Activated CD4-positive, alpha-beta T cell treated with anti-CD3 and anti-CD28 coated beads, Interleukin-2, amount 10 ng/mL, durations not matched to agents 24 days and 14 days (primary cell): ENCODE measurements at regions not wholly inside any gene's neighbourhood (a gene's known extent, or its start where the extent isn't known, plus 50 kb on each side); places are given as distances from the start of the nearest gene placed in this dataset.

Experiments used
- DNase-seq: peaks from one replicate; pipeline ENCODE4 v3.0.0; 2022
- H3K27ac Mint-ChIP-seq: one replicate; pipeline ENCODE4 v1.8.0; 2022; ENCODE audit warnings: mild to moderate bottlenecking, mixed read lengths
- H3K27me3 Mint-ChIP-seq: one replicate; pipeline ENCODE4 v1.8.0; 2022; ENCODE audit warnings: mixed read lengths
- H3K36me3 Mint-ChIP-seq: one replicate; pipeline ENCODE4 v1.8.0; 2022; ENCODE audit warnings: low read depth, mild to moderate bottlenecking, mixed read lengths
- H3K4me1 Mint-ChIP-seq: one replicate; pipeline ENCODE4 v1.8.0; 2021; ENCODE audit warnings: mixed read lengths
- H3K4me3 Mint-ChIP-seq: one replicate; pipeline ENCODE4 v1.8.0; 2022; ENCODE audit warnings: mild to moderate bottlenecking, moderate library complexity, mixed read lengths
- H3K9me3 Mint-ChIP-seq: one replicate; pipeline ENCODE4 v1.8.0; 2021; ENCODE audit warnings: mixed read lengths
- intact Hi-C: fragments of 100-400 bp; cut with micrococcal nuclease; formaldehyde crosslinking; loops from one replicate; pipeline ENCODE4 v1.15.1; 2023

DNA sequence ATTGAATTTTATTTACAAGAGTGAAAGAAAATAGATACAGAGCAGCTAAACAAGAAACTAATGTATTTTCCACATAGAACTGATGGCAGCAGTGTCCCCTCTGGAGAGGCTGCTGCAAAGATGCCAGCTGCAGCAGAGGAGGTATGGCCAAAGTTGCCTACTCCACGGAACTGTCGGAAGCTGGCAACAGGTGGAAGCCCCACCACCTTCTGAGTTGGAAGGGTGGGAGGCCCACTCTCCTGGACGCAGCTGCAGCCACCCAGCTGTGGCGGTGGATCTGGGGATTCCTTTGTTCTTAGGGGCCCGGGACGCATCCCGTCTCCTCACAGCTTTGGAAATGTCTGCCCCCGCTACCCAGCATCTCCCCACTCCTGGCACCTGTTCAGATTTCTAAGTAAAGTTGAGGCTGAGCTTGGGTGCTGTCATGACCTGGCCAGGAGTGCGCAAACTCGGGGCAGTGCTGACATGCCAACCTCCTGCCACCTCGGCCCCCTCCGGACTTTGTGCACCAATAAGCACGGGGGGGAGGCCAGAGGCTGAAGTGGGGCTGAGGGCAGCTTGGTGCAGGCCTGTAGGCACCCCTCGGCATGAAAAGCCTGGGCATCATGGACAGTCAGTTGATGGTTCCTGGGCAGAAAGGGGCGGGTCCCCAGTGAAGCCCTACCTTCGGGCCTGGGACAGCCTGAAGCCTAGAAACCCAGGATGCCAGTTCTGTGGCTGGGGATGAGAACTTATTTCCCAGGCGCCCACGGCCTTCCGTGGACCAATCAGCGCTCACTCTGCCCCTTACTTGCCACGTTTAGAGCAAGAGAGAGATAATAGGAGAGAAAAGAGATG lies 1071.4 kb downstream of the JRKL start:
- Mint-ChIP-seq H3K27ac (no peak overlapping the region), H3K4me3 (no peak overlapping the region), H3K4me1 (no peaks in the 10 kb centered on the region), H3K9me3 (peaks cover 11% of the 10 kb centered on the region), H3K27me3 (no peaks in the 10 kb centered on the region), H3K36me3 (no peaks in the 10 kb centered on the region)
- intact Hi-C loops: no loop called here
- no peak for DNase-seq

DNA sequence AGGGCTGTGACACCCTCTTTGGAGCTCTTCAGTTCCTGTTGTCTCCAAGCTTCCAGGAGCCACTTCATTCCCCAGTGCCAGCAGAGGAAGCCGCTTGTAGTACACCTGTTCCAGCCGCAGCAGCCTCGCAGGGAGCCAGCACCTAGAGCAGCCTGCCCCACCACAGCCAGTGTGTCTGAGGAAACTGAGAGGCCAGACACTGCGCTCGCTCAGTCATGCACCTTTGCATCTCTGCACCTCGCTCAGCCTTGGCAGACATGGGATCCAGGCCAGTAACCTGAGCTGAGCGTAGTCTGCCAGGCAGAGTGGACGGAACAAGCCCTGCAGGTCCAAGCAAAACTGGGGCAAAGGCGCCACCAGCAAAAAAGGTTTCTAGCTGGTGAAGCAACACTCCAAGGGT lies 1072.1 kb downstream of the JRKL start:
- no peak for DNase-seq
- no peak overlapping the region for H3K4me3 Mint-ChIP-seq
- H3K36me3 Mint-ChIP-seq: no peaks in the 10 kb centered on the region
- H3K4me1 Mint-ChIP-seq: no peaks in the 10 kb centered on the region
- intact Hi-C loops: no loop called here
- no peaks in the 10 kb centered on the region for H3K27me3 Mint-ChIP-seq
- H3K9me3 Mint-ChIP-seq: peaks cover 11% of the 10 kb centered on the region
- no peak overlapping the region for H3K27ac Mint-ChIP-seq

DNA sequence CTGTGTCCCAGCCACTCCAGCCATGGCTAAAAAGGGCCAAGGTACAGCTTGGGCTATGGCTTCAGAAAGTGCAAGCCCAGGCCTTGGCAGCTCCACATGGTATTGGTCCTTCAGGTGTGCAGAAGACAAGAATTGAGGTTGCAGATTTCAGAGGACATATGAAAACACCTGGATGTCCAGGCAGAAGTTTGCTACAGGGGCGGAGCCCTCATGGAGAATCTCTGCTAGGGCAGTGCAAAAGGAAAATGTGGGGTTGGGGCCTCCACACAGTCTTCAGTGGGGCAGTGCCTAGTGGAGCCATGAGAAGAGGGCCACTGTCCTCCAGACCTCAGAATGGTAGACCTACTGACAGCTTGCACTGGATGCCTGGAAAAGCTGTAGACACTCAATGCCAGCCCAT lies 1074.1 kb downstream of the JRKL start:
- H3K27ac Mint-ChIP-seq: no peak overlapping the region
- H3K27me3 Mint-ChIP-seq: no peaks in the 10 kb centered on the region

DNA sequence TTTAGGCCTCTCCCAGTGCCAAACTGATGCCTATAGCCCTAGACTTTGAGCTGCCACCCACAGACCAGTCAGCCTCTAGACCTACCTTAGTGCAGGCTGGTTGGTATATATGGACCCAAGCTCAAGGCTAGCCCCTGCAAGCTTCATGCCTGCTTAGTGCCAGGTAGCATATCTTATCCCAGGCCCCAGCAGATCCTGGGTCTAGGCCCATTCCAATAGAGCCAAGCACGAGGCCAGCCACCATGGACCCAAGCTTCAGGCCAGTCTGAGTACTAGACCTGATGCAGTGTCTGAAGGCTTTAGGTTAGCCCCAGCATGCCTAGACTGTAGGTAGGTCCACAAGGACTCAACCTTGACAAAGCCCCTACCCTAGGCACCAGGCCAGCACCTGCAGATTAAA lies 1081.7 kb downstream of the JRKL start:
- no peaks in the 10 kb centered on the region for H3K36me3 Mint-ChIP-seq
- no peak for DNase-seq
- H3K27ac Mint-ChIP-seq: no peak overlapping the region
- intact Hi-C loops: no loop called here
- no peak overlapping the region for H3K4me3 Mint-ChIP-seq
- no peaks in the 10 kb centered on the region for H3K27me3 Mint-ChIP-seq
- no peaks in the 10 kb centered on the region for H3K4me1 Mint-ChIP-seq
- H3K9me3 Mint-ChIP-seq: peaks cover 12% of the 10 kb centered on the region

More for the DNA sequence above, 1074.1 kb downstream of the JRKL start:
- Mint-ChIP-seq H3K4me3 (no peak overlapping the region), H3K9me3 (peaks cover 18% of the 10 kb centered on the region), H3K4me1 (no peaks in the 10 kb centered on the region), H3K36me3 (no peaks in the 10 kb centered on the region)
- intact Hi-C loops: no loop called here
- no peak for DNase-seq

DNA sequence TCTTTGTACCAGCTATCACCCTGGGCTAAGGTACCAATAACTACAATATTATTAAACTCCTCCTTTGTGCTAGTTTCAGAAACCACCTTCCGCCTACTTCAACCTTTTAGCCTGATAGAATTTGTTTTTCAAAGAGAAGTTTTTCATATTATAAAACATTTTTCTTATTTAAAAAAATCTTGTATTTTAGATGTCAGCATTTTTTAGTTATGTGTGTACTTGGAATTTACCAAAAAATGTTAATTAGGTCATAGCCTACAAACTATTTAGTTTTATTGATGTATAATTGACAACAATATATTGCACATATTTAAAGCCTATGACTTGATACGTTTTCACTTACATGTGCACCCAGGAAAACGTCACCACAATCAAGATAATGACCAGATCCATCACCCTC lies 1097.6 kb downstream of the JRKL start:
- H3K27me3 Mint-ChIP-seq: no peaks in the 10 kb centered on the region
- no peaks in the 10 kb centered on the region for H3K9me3 Mint-ChIP-seq
- H3K4me1 Mint-ChIP-seq: no peaks in the 10 kb centered on the region
- intact Hi-C loops: no loop called here
- no peaks in the 10 kb centered on the region for H3K36me3 Mint-ChIP-seq
- no peak for DNase-seq
- H3K4me3 Mint-ChIP-seq: no peak overlapping the region
- no peak overlapping the region for H3K27ac Mint-ChIP-seq

DNA sequence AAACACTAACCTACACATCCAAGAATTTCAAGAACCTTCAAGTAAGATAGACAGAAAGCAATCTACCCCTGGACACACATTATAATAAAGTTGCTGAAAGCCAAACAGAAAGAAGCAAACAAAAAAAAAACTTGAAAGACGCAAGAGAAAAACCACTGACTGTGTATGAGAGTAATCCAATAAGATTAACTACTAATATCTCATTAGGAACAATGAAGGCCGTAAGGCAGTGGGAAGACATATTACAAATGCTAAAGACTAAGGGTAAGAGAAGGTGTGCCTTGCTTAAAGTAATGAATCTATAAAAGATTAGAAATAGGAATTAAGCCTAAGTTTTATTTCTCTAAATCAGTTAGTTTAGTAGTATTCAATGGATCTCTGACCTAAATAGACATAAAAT lies 1109.1 kb downstream of the JRKL start:
- no peak for DNase-seq
- no peaks in the 10 kb centered on the region for H3K9me3 Mint-ChIP-seq
- no peak overlapping the region for H3K27ac Mint-ChIP-seq
- intact Hi-C loops: no loop called here
- H3K4me1 Mint-ChIP-seq: no peaks in the 10 kb centered on the region
- H3K4me3 Mint-ChIP-seq: no peak overlapping the region
- H3K36me3 Mint-ChIP-seq: no peaks in the 10 kb centered on the region
- H3K27me3 Mint-ChIP-seq: no peaks in the 10 kb centered on the region

DNA sequence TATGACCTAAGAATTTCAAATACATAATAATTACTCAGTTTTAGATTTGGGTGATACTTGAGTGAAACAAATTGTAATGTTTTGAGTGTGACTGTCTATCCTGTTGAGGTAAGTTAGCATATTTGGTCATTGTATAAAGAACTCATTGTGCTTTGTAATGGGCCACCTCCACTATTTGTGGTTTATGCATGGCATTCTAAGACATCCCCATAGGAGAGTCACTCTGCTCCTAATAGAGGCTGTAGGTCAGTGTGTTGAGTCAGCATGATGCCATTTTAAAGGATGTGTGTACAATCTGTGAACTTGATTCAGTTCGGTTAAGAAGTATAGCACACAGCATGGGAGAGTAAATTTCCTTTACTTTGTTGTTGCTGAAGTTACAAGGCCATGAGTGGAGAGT lies 1112.4 kb downstream of the JRKL start:
- intact Hi-C loops: no loop called here
- DNase-seq: no peak
- Mint-ChIP-seq H3K4me1 (no peaks in the 10 kb centered on the region), H3K36me3 (no peaks in the 10 kb centered on the region), H3K27ac (no peak overlapping the region), H3K4me3 (no peak overlapping the region), H3K27me3 (no peaks in the 10 kb centered on the region), H3K9me3 (no peaks in the 10 kb centered on the region)

DNA sequence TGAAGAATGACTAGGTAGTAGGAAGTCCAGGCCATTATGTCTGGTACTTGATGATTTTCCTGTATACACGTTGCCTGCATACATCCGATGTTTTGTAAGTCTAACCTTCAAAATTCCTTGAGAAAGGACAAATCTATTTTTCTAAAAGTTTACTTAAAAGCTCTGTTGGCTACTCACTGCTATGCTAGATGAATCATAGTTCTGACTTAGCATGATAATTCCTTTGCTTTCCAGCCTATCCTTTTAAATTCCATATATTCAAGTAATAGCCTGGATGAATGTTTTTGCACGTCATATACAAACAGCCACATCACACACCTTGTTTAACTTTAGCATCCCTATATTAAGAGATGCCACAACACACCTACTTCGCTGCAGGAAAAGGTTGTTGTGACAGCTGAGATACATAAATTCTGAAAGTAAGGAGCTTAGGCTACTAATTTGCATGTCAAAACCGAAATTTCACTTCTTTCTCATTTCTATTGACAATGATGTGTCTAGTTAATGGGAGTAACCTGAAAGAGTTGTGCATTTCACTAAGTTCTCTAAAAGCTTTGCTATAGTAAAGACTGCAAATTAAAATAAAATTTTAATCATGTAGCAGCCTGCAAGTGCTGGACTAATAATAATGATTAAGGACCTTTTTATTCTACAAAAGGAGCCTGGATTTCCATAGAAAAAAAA lies 1116.4 kb downstream of the JRKL start:
- H3K36me3 Mint-ChIP-seq: no peaks in the 10 kb centered on the region
- no peaks in the 10 kb centered on the region for H3K9me3 Mint-ChIP-seq
- intact Hi-C loops: no loop called here
- no peak overlapping the region for H3K4me3 Mint-ChIP-seq
- no peak for DNase-seq
- no peaks in the 10 kb centered on the region for H3K27me3 Mint-ChIP-seq
- no peaks in the 10 kb centered on the region for H3K4me1 Mint-ChIP-seq
- H3K27ac Mint-ChIP-seq: no peak overlapping the region

DNA sequence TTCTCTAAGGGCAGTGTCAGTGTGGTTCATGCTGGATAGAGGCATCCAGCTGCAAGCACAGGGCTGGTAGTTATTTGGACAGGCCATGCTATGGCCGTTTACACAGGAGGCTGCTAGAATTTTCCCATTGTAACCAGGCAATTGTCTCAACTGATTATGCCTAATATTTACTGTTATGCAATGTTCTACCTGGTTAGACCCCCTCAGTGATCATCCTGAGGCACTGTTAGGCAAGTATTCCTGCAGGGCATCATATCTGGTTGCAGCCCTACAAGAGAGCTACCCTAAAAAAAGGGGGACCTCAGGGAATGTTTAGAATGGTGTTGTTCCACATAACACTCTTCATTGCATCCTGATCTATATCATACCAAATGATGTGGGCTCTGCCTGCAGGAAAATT lies 1124.6 kb downstream of the JRKL start:
- H3K4me3 Mint-ChIP-seq: no peak overlapping the region
- no peak overlapping the region for H3K27ac Mint-ChIP-seq
- H3K9me3 Mint-ChIP-seq: peaks cover 3% of the 10 kb centered on the region
- no peaks in the 10 kb centered on the region for H3K4me1 Mint-ChIP-seq
- no peaks in the 10 kb centered on the region for H3K36me3 Mint-ChIP-seq
- H3K27me3 Mint-ChIP-seq: no peaks in the 10 kb centered on the region
- DNase-seq: no peak
- intact Hi-C loops: no loop called here

DNA sequence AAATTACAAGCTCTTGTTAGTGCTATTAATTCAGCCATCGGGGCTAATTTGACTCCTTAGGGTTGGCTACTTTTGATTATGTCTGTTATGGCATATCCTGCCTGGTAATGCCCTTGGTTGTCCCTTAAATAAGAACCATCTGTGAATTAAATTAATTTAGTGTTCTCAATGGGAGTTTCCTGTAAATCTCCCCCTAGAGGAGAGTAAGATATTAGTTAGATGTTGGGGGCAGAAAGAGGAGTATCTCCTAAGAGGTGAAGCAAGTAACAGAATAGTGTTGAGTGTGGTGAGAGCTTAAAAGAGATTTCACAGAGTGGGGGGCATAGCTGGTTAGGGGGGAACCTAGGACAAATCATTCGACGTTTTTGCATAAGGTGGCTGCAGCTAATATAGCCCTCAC lies 1126.9 kb downstream of the JRKL start:
- Mint-ChIP-seq H3K27me3 (no peaks in the 10 kb centered on the region), H3K4me1 (no peaks in the 10 kb centered on the region), H3K4me3 (no peak overlapping the region), H3K27ac (no peak overlapping the region), H3K36me3 (no peaks in the 10 kb centered on the region), H3K9me3 (peaks cover 7% of the 10 kb centered on the region)
- intact Hi-C loops: no loop called here
- DNase-seq: no peak

DNA sequence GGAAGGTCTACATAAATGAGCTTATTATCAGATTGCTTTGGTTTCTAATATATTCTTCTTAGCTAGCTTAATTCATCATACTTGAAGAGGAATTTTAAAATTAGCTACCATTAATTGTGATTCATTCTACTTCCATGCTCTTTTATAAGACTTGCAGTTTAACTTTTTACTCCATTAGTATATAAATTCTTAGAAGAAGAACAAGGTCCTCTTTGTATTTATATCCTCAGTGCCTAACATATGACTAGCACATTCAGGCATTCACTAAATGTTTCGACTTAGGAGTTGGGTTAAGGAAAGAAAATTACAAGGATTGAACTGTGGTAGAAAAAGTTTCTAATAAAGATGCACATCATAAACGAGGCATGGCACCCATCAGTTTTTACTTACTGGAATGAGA lies 1135.5 kb downstream of the JRKL start:
- H3K36me3 Mint-ChIP-seq: no peaks in the 10 kb centered on the region
- no peak overlapping the region for H3K27ac Mint-ChIP-seq
- no peaks in the 10 kb centered on the region for H3K4me1 Mint-ChIP-seq
- H3K4me3 Mint-ChIP-seq: no peak overlapping the region
- H3K27me3 Mint-ChIP-seq: no peaks in the 10 kb centered on the region
- intact Hi-C loops: no loop called here
- H3K9me3 Mint-ChIP-seq: no peaks in the 10 kb centered on the region
- no peak for DNase-seq

DNA sequence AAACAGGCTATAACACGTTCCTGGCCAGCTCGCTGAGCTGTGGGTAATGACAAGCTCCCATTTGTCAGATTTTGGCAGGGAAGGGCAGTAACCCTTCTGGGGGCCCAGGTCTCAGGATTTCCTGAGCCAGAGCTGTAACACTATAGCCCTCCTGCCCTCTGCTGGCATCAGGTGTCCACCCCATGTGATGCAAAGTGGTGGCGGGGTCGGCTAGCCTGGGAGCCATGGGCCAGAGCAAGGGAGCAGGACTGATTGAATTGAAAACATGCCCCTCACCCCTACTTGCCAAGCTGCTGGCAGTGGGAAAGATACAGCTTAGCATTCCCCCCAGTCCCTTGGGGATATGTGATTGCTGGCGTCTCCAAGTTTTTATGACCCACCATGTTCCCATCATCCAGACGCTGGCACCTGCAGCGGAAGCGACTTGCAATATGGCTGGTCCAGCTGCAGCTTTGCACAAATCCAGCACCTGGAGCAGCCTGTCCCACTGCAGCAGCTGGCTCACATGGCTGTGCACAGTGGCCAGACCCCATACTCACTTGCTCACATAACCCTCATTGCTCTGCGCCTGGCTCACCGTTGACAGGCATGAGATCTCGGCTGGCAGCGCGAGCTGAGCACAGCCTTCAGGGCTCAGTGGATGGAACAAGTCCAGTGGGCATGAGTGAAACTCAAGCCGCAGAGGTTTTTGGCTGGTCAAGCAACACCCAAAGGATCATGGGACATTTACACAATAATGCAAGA lies 1147.8 kb downstream of the JRKL start:
- Mint-ChIP-seq H3K36me3 (no peaks in the 10 kb centered on the region), H3K4me1 (no peaks in the 10 kb centered on the region)
- intact Hi-C loops: no loop called here

DNA sequence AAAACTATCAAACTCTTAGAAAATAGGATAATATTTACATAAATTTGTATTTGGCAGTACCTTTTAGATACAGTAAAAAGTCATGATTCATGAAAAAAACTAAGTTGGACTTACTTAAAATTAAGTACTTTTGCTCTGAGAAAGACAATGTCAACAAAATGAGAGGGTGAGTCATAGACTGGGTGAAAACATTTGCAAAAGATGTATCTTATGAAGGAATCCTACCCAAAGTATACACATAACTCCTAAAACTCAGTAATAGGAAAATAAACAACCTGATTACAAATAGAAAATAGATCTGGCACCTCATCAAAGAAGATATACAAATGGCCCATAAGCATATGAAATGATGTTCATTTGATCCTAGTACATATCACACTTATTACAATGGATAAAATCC lies 1154.6 kb downstream of the JRKL start:
- peaks cover 9% of the 10 kb centered on the region for H3K9me3 Mint-ChIP-seq
- no peak overlapping the region for H3K27ac Mint-ChIP-seq
- intact Hi-C loops: no loop called here
- H3K4me1 Mint-ChIP-seq: no peaks in the 10 kb centered on the region
- H3K27me3 Mint-ChIP-seq: no peaks in the 10 kb centered on the region
- no peak for DNase-seq
- no peaks in the 10 kb centered on the region for H3K36me3 Mint-ChIP-seq
- no peak overlapping the region for H3K4me3 Mint-ChIP-seq

More for the DNA sequence above, 1147.8 kb downstream of the JRKL start:
- Mint-ChIP-seq H3K27ac (no peak overlapping the region), H3K9me3 (peaks cover 7% of the 10 kb centered on the region), H3K27me3 (no peaks in the 10 kb centered on the region), H3K4me3 (no peak overlapping the region)
- no peak for DNase-seq

DNA sequence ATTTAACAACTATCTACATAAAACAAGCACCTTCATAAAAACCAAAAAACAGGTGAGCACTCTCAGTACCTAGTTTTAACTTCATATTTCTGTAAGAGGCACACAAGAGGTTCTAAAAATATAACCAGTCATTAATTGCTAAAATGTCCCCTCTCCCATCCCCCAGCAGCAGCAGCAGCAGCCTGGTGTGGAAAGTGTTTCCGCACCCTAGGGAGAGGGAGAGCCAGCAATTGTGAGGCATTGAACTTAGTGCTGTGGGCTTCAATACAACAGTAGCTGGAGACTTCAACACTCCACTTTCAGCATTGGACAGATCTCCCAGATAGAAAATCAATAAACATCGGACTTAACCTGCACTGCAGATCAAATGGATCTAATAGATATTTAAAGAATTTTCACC lies 1158.5 kb downstream of the JRKL start:
- Mint-ChIP-seq H3K4me1 (no peaks in the 10 kb centered on the region), H3K9me3 (no peaks in the 10 kb centered on the region), H3K4me3 (no peak overlapping the region), H3K27ac (no peak overlapping the region), H3K36me3 (no peaks in the 10 kb centered on the region), H3K27me3 (no peaks in the 10 kb centered on the region)
- intact Hi-C loops: no loop called here
- DNase-seq: no peak
